Renal pelvis (tissue), 1 donor: ENCODE measurements at regions not wholly inside any gene's neighbourhood (a gene's known extent, or its start where the extent isn't known, plus 50 kb on each side); places are given as distances from the start of the nearest gene placed in this dataset.
A peak's percentile ranks its signal among the peaks of the same experiment; 100 is the strongest.
"Not testable (repeated sequence)": the region's sequence is repeated elsewhere in the genome, so short reads cannot be mapped to it uniquely, and the experiment has no call there.

ENCODE experiments used
- DNase-seq: peaks from one replicate; pipeline ENCODE4 v3.0.0-alpha.2; 2013

DNA sequence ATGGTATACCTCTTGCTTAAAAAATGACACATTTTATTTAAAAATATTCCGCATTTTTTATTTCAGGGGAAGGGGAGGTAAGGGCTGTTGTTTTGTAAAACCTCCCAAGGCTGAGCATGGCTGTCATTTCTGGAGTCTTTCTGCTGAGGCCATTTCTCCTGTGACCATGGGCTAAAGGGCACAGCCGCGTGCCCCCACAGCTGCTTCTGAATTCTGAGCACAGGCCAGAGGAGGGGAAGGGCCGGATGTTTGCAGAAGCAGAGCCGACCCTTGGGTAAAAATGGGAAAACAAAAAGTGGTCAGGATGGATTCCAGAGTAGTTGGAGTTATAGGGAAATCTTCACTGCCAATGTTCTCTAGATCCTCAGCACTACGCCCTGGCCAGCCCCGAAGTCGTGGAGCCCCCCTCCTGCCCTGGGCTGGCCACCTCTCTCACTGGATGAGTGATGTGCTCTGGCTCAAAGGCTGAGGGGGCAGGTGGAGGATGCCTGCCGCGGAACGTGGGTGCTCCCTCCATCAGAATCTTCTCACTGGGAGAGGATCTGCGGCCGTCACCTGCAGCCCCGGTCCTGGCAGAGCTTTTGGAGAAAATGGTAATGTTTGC is 131.3 kb upstream of the ZEB1 start:
- DNase-seq = no peak

GRCh38 chr10:31188792-31189406 is 130.1 kb upstream of the ZEB1 start:
- no peak for DNase-seq

- no peak for DNase-seq
Measured at GRCh38 chr10:31190488-31190887, 128.5 kb upstream of the ZEB1 start.

DNA sequence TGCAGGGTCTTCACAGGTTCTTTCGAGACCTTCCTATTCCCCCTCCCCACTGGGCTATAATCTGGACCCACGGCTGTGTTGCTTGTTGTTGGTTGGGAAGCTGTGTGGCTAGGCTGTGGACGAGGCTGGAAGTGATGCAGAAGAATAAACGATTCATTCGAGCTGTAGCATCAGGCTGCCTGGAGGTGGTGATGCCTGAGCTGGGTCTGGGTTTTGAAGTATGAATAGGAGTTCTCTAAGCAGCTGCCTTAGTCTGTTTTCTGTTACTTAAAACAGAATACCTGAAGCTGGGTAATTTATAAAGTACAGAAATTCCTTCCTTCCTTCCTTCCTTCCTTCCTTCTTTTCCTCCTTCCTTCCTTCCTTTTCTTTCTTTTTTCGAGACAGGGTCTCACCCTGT is 126.5 kb upstream of the ZEB1 start:
- DNase-seq = no peak

DNA sequence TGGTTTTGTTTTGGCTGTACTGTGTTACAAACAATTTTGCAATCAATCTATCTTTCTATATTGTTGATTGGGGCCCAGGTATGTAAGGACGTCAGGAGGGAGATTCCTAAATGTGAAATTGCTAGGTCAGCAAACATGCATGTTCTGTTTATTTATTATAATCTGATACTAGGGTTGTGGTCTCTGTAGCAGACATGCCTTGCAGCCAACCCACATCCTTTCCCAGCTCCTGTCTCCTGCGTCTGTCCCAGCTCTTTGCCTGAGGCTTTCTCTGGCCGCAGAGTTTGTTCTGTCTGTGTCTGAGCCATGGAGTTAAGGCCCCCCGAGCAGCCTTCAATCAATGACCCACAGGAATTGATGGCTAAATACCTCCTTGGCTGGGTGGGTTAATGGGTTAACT is 124.0 kb upstream of the ZEB1 start:
- DNase-seq = no peak

- DNase-seq = no peak
Measured at GRCh38 chr10:31197886-31198285, 121.1 kb upstream of the ZEB1 start.

DNA sequence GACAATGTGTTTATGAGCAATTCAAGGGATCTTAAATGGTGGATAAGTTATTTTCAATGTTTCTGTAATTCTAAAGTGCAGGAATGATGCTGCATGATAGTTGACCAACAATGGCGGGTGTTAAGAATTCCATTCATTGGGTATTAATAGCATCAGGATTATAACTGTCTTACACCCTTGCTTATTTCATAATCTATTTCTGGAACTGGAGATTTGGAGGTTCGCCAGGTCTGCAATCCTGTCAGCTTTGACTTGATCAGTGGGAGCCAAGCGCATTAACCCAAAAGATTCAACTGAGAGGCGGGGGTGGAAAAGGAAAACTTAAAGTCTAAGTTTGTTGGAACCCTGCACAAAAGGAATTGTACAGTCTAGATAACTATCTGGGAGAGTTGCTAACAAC is 114.9 kb upstream of the ZEB1 start:
- no peak for DNase-seq

GRCh38 chr10:31207636-31208035 is 111.4 kb upstream of the ZEB1 start:
- DNase-seq = no peak

DNA sequence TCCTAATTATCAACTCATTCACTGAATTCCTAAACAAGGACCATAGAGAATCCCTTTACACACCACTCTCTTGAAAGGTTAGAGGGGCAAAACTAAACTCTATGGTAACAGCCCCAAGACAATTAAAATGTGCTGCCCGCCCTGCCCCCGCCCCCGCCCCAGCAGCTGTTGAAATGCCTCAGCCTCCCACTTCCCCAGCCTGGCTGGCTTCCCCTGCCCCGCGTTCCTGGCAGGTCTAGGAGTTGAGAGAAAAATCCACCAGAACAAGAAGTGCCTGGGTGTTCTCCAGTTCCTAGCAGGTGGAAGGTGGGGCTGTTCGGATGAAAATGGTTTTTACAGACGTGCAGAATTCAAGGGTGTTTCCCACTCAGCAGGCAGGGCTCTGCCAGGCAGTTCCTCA is 109.5 kb upstream of the ZEB1 start:
- DNase-seq = no peak

- DNase-seq = no peak
Measured at GRCh38 chr10:31210190-31210589, 108.8 kb upstream of the ZEB1 start.

DNA sequence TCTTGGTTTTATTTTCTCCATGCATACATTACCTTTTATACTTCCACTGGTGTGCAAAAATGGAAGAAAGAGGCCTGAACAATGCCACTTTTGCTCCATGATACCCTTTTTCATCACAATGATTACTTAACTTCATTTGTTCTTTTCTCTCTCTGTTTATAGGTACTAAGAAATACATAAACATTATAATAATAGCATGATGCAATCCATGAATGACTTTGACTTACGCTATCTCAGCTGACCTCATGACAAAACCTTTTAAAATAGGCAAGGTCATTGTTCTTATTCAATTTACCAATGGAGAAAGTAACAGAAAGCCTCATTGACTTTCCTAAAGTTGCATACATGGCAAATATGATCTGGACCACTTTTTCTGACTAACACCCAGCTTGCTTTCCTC is 105.1 kb upstream of the ZEB1 start:
- no peak for DNase-seq

GRCh38 chr10:31215052-31215451 is 104.0 kb upstream of the ZEB1 start:
- no peak for DNase-seq

DNA sequence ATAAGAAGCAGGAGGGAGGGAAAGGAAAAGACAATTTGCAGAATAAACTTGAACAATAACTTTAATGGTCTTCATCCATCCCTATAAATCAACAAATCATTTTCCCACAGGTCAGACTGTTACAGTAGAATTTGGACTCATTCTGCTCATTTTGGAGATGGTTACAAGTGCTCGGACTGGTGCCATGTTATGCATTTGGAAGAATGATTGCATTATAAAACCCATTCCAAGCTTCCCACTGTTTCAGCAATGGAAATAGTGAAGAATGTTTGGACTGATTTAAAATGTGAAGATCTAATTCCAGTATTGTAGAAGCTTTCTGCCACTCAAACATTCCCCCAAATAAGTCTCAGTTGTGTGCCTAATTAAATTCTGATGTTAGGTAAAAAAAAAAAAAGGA is 99.7 kb upstream of the ZEB1 start:
- DNase-seq = no peak

DNA sequence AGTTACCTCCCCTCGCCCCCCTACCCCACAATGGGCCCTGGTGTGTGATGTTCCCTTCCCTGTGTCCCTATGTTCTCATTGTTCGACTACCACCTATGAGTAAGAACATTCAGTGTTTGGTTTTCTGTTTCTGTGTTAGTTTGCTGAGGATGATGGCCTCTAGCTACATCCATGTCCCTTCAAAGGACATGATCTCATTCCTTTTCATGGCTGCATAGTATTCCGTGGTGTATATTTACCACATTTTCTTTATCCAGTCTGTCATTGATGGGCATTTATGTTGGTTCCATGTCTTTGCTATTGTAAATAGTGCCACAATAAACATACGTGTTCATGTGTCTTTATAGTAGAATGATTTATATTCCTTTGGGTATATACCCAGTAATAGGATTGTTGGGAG is 90.2 kb upstream of the ZEB1 start:
- DNase-seq = not testable (repeated sequence)

GRCh38 chr10:31239961-31240360 is 79.1 kb upstream of the ZEB1 start:
- DNase-seq = no peak

GRCh38 chr10:31242902-31243301 is 76.1 kb upstream of the ZEB1 start:
- DNase-seq = no peak

GRCh38 chr10:31251118-31251517 is 67.9 kb upstream of the ZEB1 start:
- DNase-seq = not testable (repeated sequence)

- DNase-seq = no peak
Measured at GRCh38 chr10:31253237-31253636, 65.8 kb upstream of the ZEB1 start.

DNA sequence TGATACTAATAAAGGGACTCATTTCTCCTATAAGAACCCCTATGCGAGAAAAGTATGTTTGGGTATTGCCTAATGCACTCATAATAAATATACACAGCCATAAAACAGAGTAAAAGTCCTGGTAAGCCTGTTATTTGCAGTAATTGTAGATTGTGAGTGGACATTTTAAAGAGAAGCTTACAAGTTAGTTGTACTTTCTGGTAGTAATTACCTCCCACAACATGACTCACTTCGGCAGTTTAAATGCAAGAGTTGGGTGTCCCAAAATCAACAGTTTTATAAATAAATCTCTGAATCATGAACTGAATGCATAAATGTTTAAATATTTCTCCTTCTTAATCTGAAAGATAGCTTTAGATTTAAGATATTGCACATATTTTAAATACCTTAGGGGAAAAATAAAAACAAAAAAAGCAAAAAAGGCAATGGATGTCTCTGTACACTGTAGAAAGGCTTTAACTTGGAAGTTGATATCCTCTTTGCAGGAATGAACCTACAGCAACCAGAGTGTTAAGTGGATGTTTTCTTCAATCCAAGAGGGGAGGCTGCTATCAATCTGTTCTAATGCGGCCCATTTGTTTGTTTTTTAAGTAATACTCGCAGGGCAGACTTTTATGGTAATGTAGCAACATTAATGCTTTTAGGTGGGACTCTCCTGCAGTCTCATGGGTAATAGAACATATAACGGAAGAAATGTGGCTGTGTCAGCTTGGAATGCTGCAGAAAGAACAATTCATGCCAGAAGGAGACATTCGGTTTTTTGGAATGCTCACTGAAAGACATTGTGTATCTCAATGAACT is 57.3 kb upstream of the ZEB1 start:
- peak; percentile 59 for DNase-seq

DNA sequence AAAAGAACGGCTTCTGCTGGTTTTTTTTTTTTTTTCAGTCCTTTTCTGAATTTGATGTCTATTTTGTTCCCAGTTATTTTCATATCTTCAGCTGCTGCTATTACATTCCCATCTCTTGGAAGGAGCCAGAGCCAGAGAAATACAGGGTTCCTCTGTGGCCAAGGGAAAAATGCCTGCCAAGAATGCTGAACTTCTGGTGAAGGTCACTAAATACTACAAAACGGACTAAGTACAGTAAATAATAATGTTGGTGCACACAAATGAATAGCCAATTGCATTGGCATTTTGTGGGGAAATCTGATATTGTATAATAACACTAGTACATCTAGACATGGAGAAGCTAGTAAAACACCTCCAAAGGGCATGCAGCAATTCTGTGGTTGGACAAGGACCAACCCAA is 56.3 kb upstream of the ZEB1 start:
- DNase-seq = no peak

- no peak for DNase-seq
Measured at GRCh38 chr10:31263903-31264302, 55.1 kb upstream of the ZEB1 start.

GRCh38 chr10:31268444-31269303 is 50.3 kb upstream of the ZEB1 start:
- no peak for DNase-seq
